Spleen (tissue), 11 donors: ENCODE measurements at regions not wholly inside any gene's neighbourhood (a gene's known extent, or its start where the extent isn't known, plus 50 kb on each side); places are given as distances from the start of the nearest gene placed in this dataset.

Experiments
- DNase-seq: peaks from one replicate; pipeline ENCODE4 v3.0.0-alpha.2; 2020
- H3K27ac ChIP-seq, 8 donors: fragments of 200-600 bp; sonication (generic) in 7 of 8; 1 replicate in 4 of 8; 2 replicates in 4 of 8; pipeline versions ENCODE4 v1.5.0 to v1.8.0; 2016 to 2021; ENCODE audit warnings: inconsistent platforms in 4 of 8, mild to moderate bottlenecking in 4 of 8, moderate library complexity in 1 of 8
- H3K27me3 ChIP-seq, 7 donors: fragments of 200-600 bp; sonication (generic) in 6 of 7; replicated peaks in 1 of 7; 1 replicate in 4 of 7; 2 replicates in 3 of 7; pipeline versions ENCODE4 v1.5.0 to v1.8.0; 2016 to 2021; ENCODE audit warnings: inconsistent platforms in 3 of 7, mild to moderate bottlenecking in 1 of 7
- H3K36me3 ChIP-seq, 6 donors: fragments of 200-600 bp; sonication (generic) in 5 of 6; 1 replicate in 4 of 6; 2 replicates in 2 of 6; pipeline versions ENCODE4 v1.5.0 to v1.8.0; 2016 to 2021; ENCODE audit warnings: inconsistent platforms in 2 of 6
- H3K4me1 ChIP-seq, 6 donors: fragments of 200-600 bp; sonication (generic) in 5 of 6; 1 replicate in 3 of 6; 2 replicates in 3 of 6; pipeline versions ENCODE4 v1.5.0 to v1.8.0; 2016 to 2021; ENCODE audit warnings: inconsistent platforms in 3 of 6
- H3K4me3 ChIP-seq, 8 donors: fragments of 200-600 bp; sonication (generic) in 7 of 8; 1 replicate in 4 of 8; 2 replicates in 4 of 8; pipeline versions ENCODE4 v1.5.0 to v1.8.0; 2016 to 2021; ENCODE audit warnings: inconsistent platforms in 4 of 8, mild to moderate bottlenecking in 4 of 8, moderate library complexity in 2 of 8
- H3K9me3 ChIP-seq, 8 donors: fragments of 200-600 bp; sonication (generic) in 7 of 8; 1 replicate in 4 of 8; 2 replicates in 4 of 8; pipeline versions ENCODE4 v1.5.0 to v1.8.0; 2016 to 2021; ENCODE audit warnings: inconsistent platforms in 4 of 8
- CTCF ChIP-seq, 11 experiments: fragments of 200-600 bp in 7 of 11; fragments of 450-650 bp in 4 of 11; sonication (generic) in 4 of 11; IDR thresholded peaks in 8 of 11; conservative IDR thresholded peaks in 3 of 11; 1 replicate in 7 of 11; 2 replicates in 4 of 11; pipeline versions ENCODE4 v1.4.0 to v1.8.0; 2016 to 2021; ENCODE audit warnings: antibody characterized with exemption in 11 of 11, inconsistent platforms in 4 of 11, mild to moderate bottlenecking in 1 of 11
- POLR2A ChIP-seq, 3 donors: fragments of 450-650 bp; IDR thresholded peaks; one replicate each; pipeline ENCODE4 v1.5.1; 2017; ENCODE audit warnings: antibody characterized with exemption in 3 of 3, mild to moderate bottlenecking in 1 of 3
- POLR2AphosphoS5 ChIP-seq, 3 donors: sonication (generic); formaldehyde crosslinking; IDR thresholded peaks; one replicate each; pipeline ENCODE4 v1.5.1; 2017; ENCODE audit warnings: antibody characterized with exemption in 3 of 3
- WGBS, 5 donors: extraction: QIAGEN DNeasy Blood & Tissue Kit in 3 of 5; methylation state at CpG; one replicate each; pipeline versions ENCODE4 v1.1.5 to v1.1.7; 2013 to 2018; 5-methylcytosine and 5-hydroxymethylcytosine counted together
- intact Hi-C: fragments of 100-400 bp; cut with DNase I; formaldehyde crosslinking; loops from one replicate; pipeline ENCODE4 v1.15.0; 2023; ENCODE audit warnings: low total_unique reads
- donor health status: healthy with polysubstance abuse.
- donor health status: DM: no; HTN: no; CAD: no; lungs with moderate emphysema.
- donor health status: DM: no; HTN: no; CAD: no.
- donor health status: Bipolar disorder and iron deficiency.
- donor health status: healthy.
- donor health status: DM: no; HTN: no; CAD: no.
- donor health status: DM: yes; HTN: yes; CAD: no.

- WGBS, 5 donors = 70 to 85% (median 77%) methylated on average over 8 of the region's 8 CpGs
- intact Hi-C loops = no loop called here
- peaks cover 0 to 17% (median 7%) of the 10 kb centered on the region in 6 donors for H3K4me1 ChIP-seq
- H3K9me3 ChIP-seq = no peaks in the 10 kb centered on the region
- H3K27ac ChIP-seq = no peak overlapping the region
- no peak for DNase-seq
- H3K4me3 ChIP-seq = no peak overlapping the region
- H3K36me3 ChIP-seq = no peaks in the 10 kb centered on the region
- TF ChIP-seq CTCF (IDR thresholded peaks at IDR 0.05 in 8 of 11, conservative IDR thresholded peaks at IDR 0.05 in 3 of 11) (no peak), POLR2AphosphoS5 (IDR thresholded peaks at IDR 0.05) (no peak), POLR2A (IDR thresholded peaks at IDR 0.05) (no peak)
- peaks cover 0 to 27% (median 0%) of the 10 kb centered on the region in 7 donors for H3K27me3 ChIP-seq
Observed at GRCh38 chr1:9451081-9451480, 88.2 kb upstream of the SLC25A33 start.

- no peak for DNase-seq
- Histone ChIP-seq H3K4me3 (no peak overlapping the region), H3K27me3 (peaks cover 0 to 27% (median 0%) of the 10 kb centered on the region in 7 donors), H3K27ac (no peak overlapping the region), H3K4me1 (peaks cover 0 to 17% (median 7%) of the 10 kb centered on the region in 6 donors), H3K9me3 (no peaks in the 10 kb centered on the region), H3K36me3 (no peaks in the 10 kb centered on the region)
- TF ChIP-seq CTCF (IDR thresholded peaks at IDR 0.05 in 8 of 11, conservative IDR thresholded peaks at IDR 0.05 in 3 of 11) = no peak
- no peak for TF ChIP-seq POLR2AphosphoS5 (IDR thresholded peaks at IDR 0.05)
- no peak for TF ChIP-seq POLR2A (IDR thresholded peaks at IDR 0.05)
- WGBS, 5 donors = 61 to 88% (median 74%) methylated on average over 6 of the region's 6 CpGs
- intact Hi-C loops = no loop called here
Observed at GRCh38 chr1:9452516-9453140, 86.6 kb upstream of the SLC25A33 start.

GRCh38 chr1:9453375-9453774 is 85.9 kb upstream of the SLC25A33 start:
- WGBS, 5 donors = 86 to 94% (median 89%) methylated on average over 13 of the region's 13 CpGs
- Histone ChIP-seq H3K9me3 (no peaks in the 10 kb centered on the region), H3K36me3 (no peaks in the 10 kb centered on the region), H3K27ac (no peak overlapping the region), H3K4me3 (no peak overlapping the region), H3K4me1 (peaks cover 0 to 13% (median 5%) of the 10 kb centered on the region in 6 donors), H3K27me3 (peaks cover 0 to 24% (median 0%) of the 10 kb centered on the region in 7 donors)
- no peak for TF ChIP-seq CTCF (IDR thresholded peaks at IDR 0.05 in 8 of 11, conservative IDR thresholded peaks at IDR 0.05 in 3 of 11)
- no peak for TF ChIP-seq POLR2AphosphoS5 (IDR thresholded peaks at IDR 0.05)
- no peak for TF ChIP-seq POLR2A (IDR thresholded peaks at IDR 0.05)
- DNase-seq = no peak
- intact Hi-C loops = no loop called here

- H3K4me1 ChIP-seq = peaks cover 0 to 8% (median 3%) of the 10 kb centered on the region in 6 donors
- H3K27ac ChIP-seq = no peak overlapping the region
- no peak for DNase-seq
- H3K4me3 ChIP-seq = no peak overlapping the region
- intact Hi-C loops = no loop called here
- H3K27me3 ChIP-seq = peaks cover 0 to 19% (median 0%) of the 10 kb centered on the region in 7 donors
- 75 to 86% (median 81%) methylated on average over 12 to 13 of the region's 13 CpGs for WGBS, 5 donors
- no peak for TF ChIP-seq CTCF (IDR thresholded peaks at IDR 0.05 in 8 of 11, conservative IDR thresholded peaks at IDR 0.05 in 3 of 11)
- no peak for TF ChIP-seq POLR2AphosphoS5 (IDR thresholded peaks at IDR 0.05)
- no peak for TF ChIP-seq POLR2A (IDR thresholded peaks at IDR 0.05)
- H3K9me3 ChIP-seq = no peaks in the 10 kb centered on the region
- H3K36me3 ChIP-seq = no peaks in the 10 kb centered on the region
Observed at GRCh38 chr1:9453779-9454418, 85.4 kb upstream of the SLC25A33 start.
